Erythroblast (primary cell): ENCODE measurements at regions not wholly inside any gene's neighbourhood (a gene's known extent, or its start where the extent isn't known, plus 50 kb on each side); places are given as distances from the start of the nearest gene placed in this dataset.

Source experiments
- GATA1 ChIP-seq: IDR thresholded peaks from 2 replicates; pipeline ENCODE4 v1.6.1; 2011; ENCODE audit warnings: low read depth, mild to moderate bottlenecking, control low read depth, low read length, moderate library complexity
- POLR2A ChIP-seq: IDR thresholded peaks from 2 replicates; pipeline ENCODE4 v1.6.1; 2011; ENCODE audit warnings: mild to moderate bottlenecking, low read length

DNA sequence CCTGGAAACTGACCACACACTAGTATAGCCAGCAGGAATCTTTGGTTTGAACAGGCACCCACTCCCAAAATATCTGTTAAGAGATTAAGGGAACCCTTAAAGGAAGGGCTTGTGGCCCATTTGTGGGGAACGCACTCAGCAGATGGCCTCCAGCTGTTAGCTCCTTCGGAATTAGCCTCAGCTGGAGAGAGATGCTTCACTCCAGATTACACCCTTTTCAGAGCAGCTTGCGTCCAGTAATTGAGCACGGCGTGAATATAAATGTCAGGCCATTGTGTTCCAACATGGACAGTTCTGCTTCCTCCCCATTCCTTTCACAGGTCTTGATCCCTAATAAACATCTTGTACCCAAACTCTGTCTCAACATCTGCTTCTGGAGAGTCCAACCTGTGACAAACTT lies 397.8 kb downstream of the SEC23A start:
- TF ChIP-seq POLR2A: no peak
- TF ChIP-seq GATA1: no peak
